SJCRH30 (cell line): ENCODE measurements at regions not wholly inside any gene's neighbourhood (a gene's known extent, or its start where the extent isn't known, plus 50 kb on each side); places are given as distances from the start of the nearest gene placed in this dataset.

Experiments used
- DNase-seq, 2 experiments: peaks; one replicate each; pipeline ENCODE4 v3.0.0-alpha.2; 2015 to 2020
- H3K27ac ChIP-seq: fragments of 250-450 bp; sonication (Bioruptor Pico); 2 replicates; pipeline ENCODE4 v1.5.1; 2020; ENCODE audit warnings: mild to moderate bottlenecking, moderate library complexity
- H3K27me3 ChIP-seq: fragments of 250-450 bp; sonication (Bioruptor Pico); 2 replicates; pipeline ENCODE4 v1.5.1; 2020; ENCODE audit warnings: mild to moderate bottlenecking, moderate library complexity
- H3K36me3 ChIP-seq: fragments of 250-450 bp; sonication (Bioruptor Pico); 2 replicates; pipeline ENCODE4 v1.5.1; 2020; ENCODE audit warnings: mild to moderate bottlenecking, moderate library complexity
- H3K4me1 ChIP-seq: fragments of 250-450 bp; sonication (Bioruptor Pico); 2 replicates; pipeline ENCODE4 v1.5.1; 2020; ENCODE audit warnings: mild to moderate bottlenecking, moderate library complexity
- H3K4me3 ChIP-seq: fragments of 250-450 bp; sonication (Bioruptor Pico); 2 replicates; pipeline ENCODE4 v1.5.1; 2020; ENCODE audit warnings: mild to moderate bottlenecking, moderate library complexity
- H3K9me3 ChIP-seq: fragments of 250-450 bp; sonication (Bioruptor Pico); replicated peaks from 2 replicates; pipeline ENCODE4 v1.5.1; 2020; ENCODE audit warnings: mild to moderate bottlenecking, moderate library complexity

DNA sequence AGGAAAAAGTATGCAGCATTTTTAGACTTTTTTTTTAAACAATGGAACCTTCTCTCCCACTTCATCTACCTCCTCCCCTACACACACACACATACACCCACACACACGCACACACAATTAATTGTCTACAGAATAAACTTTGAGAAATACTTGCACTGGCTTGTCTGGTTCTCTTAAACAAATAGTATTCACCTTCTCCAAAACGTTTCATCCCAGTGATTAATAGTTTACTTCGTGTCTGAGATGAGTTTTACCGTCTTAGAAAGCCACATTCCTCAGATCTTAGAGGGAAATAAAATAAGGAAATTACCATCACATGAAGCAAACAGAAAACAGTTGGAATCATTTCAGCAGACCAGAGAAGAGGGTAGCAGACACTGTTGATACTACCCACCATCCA lies 570.6 kb upstream of the CLINT1 start:
- no peaks in the 10 kb centered on the region for H3K27me3 ChIP-seq
- no peak overlapping the region for H3K4me3 ChIP-seq
- peaks cover 4% of the 10 kb centered on the region; the same call in 1 of the 2 replicates for H3K4me1 ChIP-seq
- no peaks in the 10 kb centered on the region; the same call in 1 of the 2 replicates for H3K9me3 ChIP-seq
- no peak for DNase-seq
- no peaks in the 10 kb centered on the region for H3K36me3 ChIP-seq
- no peak overlapping the region for H3K27ac ChIP-seq

- Histone ChIP-seq H3K27me3 (no peaks in the 10 kb centered on the region), H3K4me1 (no peaks in the 10 kb centered on the region), H3K27ac (no peak overlapping the region), H3K36me3 (no peaks in the 10 kb centered on the region), H3K9me3 (no peaks in the 10 kb centered on the region; the same call in 1 of the 2 replicates), H3K4me3 (no peak overlapping the region)
- DNase-seq, result no peak
These were observed 564.8 kb upstream of the CLINT1 start for GRCh38 chr5:158423623-158424200.

GRCh38 chr5:158422653-158423515 lies 563.9 kb upstream of the CLINT1 start:
- Histone ChIP-seq H3K9me3 (no peaks in the 10 kb centered on the region; the same call in 1 of the 2 replicates), H3K27me3 (no peaks in the 10 kb centered on the region), H3K36me3 (no peaks in the 10 kb centered on the region), H3K4me3 (no peak overlapping the region), H3K27ac (no peak overlapping the region), H3K4me1 (no peaks in the 10 kb centered on the region)
- no peak for DNase-seq

DNA sequence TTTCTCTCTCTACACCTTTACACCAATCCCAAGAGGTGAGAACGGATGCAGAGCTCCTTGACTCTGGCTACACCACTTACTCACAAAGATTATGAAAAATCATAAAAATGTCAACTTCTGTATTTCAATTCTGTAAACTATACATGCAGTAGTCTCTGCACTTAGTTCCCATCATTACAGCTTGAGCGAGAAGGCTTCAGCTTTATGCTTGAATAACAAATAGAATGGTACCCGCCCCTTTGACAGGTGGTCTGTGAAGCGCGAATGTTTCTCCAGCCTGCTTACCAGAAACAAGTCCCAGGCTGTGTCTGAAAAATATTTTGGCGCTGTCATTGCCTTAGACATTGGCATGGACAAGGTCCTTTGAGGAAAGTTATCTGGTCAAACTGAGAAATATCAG lies 562.4 kb upstream of the CLINT1 start:
- H3K4me1 ChIP-seq, result no peaks in the 10 kb centered on the region
- no peak overlapping the region for H3K27ac ChIP-seq
- H3K4me3 ChIP-seq, result no peak overlapping the region
- no peak for DNase-seq
- H3K36me3 ChIP-seq, result no peaks in the 10 kb centered on the region
- H3K27me3 ChIP-seq, result no peaks in the 10 kb centered on the region
- H3K9me3 ChIP-seq, result no peaks in the 10 kb centered on the region; the same call in 1 of the 2 replicates

DNA sequence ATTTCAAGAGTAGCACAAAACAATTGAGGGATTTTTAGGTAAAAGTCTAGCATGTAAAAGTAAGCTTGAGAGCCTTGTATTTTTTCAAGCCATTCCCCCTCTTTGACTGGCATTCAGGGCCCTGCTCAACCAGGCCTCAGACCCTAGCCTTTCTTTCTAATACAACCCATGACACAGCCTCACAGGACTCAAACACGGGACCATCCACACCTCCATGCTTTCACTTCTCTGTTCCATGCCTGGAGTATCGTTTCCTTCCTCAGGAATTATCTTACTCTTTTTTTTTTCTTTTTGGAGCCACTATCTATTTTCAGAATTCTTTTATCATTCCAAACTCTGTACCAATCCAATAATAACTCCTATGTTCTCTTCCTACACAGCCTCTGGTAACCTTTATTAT lies 560.2 kb upstream of the CLINT1 start:
- H3K36me3 ChIP-seq, result no peaks in the 10 kb centered on the region
- no peaks in the 10 kb centered on the region for H3K27me3 ChIP-seq
- no peak overlapping the region for H3K4me3 ChIP-seq
- peaks cover 10% of the 10 kb centered on the region for H3K4me1 ChIP-seq
- H3K27ac ChIP-seq, result no peak overlapping the region
- H3K9me3 ChIP-seq, result no peaks in the 10 kb centered on the region
- no peak for DNase-seq

DNA sequence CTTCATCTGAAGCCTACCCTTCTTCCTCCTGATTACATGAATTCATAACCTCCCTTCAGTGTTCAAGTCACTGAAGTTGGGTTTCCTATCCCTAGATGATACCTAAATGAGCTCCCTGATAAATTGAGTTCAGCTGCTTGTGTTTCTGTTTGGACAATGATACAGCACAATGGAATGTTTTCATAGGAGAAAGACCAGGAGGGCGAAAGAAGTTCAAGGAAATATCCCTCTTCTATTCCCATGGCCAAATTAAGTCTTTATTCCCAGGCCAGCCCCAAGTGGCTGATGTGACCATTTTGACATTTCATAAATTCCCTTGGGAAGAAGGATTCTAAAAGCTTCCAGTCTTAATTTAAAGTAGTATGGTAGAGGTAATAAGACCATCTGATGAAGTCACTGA lies 555.8 kb upstream of the CLINT1 start:
- no peaks in the 10 kb centered on the region for H3K9me3 ChIP-seq
- no peaks in the 10 kb centered on the region for H3K27me3 ChIP-seq
- DNase-seq, result peak; percentile 43 to 71
- peaks cover 13% of the 10 kb centered on the region for H3K4me1 ChIP-seq
- H3K27ac ChIP-seq, result no peak overlapping the region
- H3K36me3 ChIP-seq, result no peaks in the 10 kb centered on the region
- H3K4me3 ChIP-seq, result no peak overlapping the region

- no peaks in the 10 kb centered on the region for H3K9me3 ChIP-seq
- H3K4me3 ChIP-seq, result no peak overlapping the region
- H3K27me3 ChIP-seq, result no peaks in the 10 kb centered on the region
- no peak overlapping the region for H3K27ac ChIP-seq
- no peaks in the 10 kb centered on the region for H3K36me3 ChIP-seq
- DNase-seq, result peak in 1 of 2 experiments; percentile 5
- H3K4me1 ChIP-seq, result peaks cover 13% of the 10 kb centered on the region
These were observed 555.4 kb upstream of the CLINT1 start for GRCh38 chr5:158414333-158414762.

DNA sequence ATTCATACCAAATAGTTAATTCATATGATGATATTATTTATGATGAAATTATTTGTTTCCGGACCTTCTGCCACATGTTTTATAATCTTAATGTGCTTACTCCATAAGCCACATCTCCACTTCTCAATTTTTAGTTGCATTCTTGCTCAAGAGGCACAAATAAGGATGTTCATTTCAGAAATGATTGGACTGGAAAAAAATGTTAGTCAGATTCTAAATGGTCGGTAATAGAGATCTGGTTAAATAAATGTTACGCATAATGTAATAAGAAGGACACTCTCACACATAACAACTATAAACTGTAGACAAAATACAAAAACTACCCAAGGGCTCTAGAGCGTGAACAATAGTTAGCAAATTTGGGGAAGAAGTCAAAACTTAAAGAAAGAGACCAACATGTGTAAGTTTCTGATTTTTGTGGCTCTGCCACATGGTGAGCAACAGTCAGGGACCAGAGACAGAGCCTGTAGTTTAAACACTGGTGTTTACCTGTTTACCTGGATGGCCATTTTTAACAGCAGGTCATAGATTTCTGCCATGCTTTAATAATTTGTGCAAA lies 554.3 kb upstream of the CLINT1 start:
- Histone ChIP-seq H3K27ac (no peak overlapping the region), H3K36me3 (no peaks in the 10 kb centered on the region), H3K4me3 (no peak overlapping the region), H3K4me1 (peaks cover 13% of the 10 kb centered on the region), H3K27me3 (no peaks in the 10 kb centered on the region), H3K9me3 (no peaks in the 10 kb centered on the region)
- no peak for DNase-seq

DNA sequence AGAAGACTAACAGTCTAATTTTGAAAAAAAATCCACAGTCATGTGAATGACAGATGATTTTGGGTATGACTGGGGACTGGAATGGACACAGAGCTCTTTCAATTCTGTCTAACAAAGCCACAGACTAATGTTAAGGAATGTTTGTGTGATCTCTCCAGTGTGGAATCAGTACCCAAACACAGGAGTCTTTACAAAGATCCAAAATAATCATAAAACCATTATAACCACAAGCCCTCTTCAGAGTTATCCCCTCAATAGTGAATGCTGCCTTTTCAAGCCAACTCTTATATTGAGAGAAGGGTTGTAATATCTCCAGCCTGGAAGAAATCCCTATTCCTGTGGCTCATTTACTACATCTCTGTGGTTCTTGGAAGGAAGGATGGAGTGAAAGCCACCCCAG lies 552.0 kb upstream of the CLINT1 start:
- Histone ChIP-seq H3K9me3 (no peaks in the 10 kb centered on the region), H3K4me1 (peaks cover 13% of the 10 kb centered on the region), H3K27me3 (no peaks in the 10 kb centered on the region), H3K27ac (no peak overlapping the region), H3K4me3 (no peak overlapping the region), H3K36me3 (no peaks in the 10 kb centered on the region)
- peak in 1 of 2 experiments; percentile 20 for DNase-seq

DNA sequence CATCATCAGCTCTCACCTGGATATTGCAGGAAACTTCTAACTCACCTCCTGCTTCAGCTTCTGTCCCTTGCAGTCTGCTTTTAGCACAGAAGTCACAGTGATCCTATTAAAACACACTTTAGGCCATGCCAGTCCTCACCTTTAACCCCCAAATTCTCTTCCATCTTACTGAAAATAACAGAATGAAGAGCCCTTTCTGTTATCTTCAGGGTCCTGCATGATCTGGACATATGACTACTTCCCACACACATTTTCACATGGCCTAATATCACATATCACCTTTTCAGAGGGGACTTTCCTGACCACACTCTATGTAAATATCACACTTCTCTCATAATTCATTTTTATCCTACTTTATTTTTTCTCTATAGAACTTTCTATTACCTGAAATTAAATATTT lies 550.6 kb upstream of the CLINT1 start:
- no peaks in the 10 kb centered on the region for H3K27me3 ChIP-seq
- H3K4me1 ChIP-seq, result peaks cover 5% of the 10 kb centered on the region
- no peaks in the 10 kb centered on the region for H3K9me3 ChIP-seq
- H3K4me3 ChIP-seq, result no peak overlapping the region
- no peaks in the 10 kb centered on the region for H3K36me3 ChIP-seq
- H3K27ac ChIP-seq, result no peak overlapping the region
- DNase-seq, result no peak

DNA sequence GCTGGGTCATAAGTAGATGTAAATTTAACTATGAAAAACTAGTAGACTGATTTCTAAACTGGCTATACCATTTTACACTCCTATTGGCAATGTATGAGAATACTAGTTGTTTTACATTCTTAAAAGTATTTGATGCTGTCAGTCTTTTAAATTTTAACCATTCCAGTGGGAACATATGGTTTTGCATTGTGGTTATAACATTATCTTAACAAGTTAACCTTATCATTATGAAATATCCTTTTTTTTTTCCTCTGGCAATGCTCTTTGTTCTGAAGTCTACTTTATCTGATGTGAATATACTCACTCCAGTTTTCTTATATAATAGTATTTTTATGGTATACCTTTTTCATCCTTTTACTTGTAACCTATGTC lies 548.9 kb upstream of the CLINT1 start:
- Histone ChIP-seq H3K9me3 (no peaks in the 10 kb centered on the region), H3K27me3 (no peaks in the 10 kb centered on the region), H3K4me1 (peaks cover 3% of the 10 kb centered on the region; the same call in 1 of the 2 replicates), H3K36me3 (no peaks in the 10 kb centered on the region), H3K27ac (no peak overlapping the region), H3K4me3 (no peak overlapping the region)
- no peak for DNase-seq

DNA sequence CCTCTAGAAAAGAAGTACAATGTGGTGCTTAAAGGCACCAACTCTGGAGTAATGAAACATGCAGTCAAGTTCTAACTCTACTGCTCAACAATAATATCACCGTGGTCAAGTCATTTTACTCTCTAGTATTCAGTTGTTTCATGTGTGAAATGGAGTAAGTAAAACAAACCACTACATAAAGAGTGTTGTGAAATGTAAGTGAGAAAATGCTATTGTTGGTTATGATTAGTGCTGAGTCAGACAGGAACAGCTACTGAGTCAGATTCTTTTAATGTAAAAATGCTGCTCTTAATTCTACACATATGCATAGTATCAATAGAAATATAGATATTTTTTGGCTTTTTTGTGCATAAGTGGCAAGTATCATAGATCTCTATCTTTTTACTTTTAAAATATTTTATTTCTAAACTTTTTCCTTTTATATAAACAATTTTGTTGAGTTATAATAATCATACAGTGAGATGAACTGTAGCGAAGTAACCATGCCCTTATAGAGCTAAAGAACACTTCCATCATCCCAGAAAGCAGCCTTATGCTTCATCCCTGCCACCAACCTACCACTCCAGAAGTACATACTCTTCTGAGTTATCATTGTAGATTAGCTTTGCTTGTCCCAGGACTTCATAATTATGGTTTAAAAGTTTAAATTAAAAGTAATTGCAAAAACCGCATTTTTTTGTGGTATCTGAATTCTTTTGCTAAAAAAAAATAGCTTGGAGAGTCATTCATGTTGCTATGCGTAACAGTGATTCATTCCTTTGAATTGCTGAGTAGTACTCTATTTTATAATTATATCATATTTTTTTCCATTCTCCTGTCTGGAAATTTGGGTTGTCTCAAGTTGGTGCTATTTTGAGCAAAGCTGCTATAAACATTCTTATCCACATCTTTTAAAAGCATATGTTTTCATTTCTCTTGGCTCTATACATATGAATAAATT lies 548.2 kb upstream of the CLINT1 start:
- H3K27me3 ChIP-seq, result no peaks in the 10 kb centered on the region
- H3K9me3 ChIP-seq, result no peaks in the 10 kb centered on the region
- DNase-seq, result no peak
- no peak overlapping the region for H3K27ac ChIP-seq
- H3K36me3 ChIP-seq, result no peaks in the 10 kb centered on the region
- no peak overlapping the region for H3K4me3 ChIP-seq
- peaks cover 3% of the 10 kb centered on the region; the same call in 1 of the 2 replicates for H3K4me1 ChIP-seq

DNA sequence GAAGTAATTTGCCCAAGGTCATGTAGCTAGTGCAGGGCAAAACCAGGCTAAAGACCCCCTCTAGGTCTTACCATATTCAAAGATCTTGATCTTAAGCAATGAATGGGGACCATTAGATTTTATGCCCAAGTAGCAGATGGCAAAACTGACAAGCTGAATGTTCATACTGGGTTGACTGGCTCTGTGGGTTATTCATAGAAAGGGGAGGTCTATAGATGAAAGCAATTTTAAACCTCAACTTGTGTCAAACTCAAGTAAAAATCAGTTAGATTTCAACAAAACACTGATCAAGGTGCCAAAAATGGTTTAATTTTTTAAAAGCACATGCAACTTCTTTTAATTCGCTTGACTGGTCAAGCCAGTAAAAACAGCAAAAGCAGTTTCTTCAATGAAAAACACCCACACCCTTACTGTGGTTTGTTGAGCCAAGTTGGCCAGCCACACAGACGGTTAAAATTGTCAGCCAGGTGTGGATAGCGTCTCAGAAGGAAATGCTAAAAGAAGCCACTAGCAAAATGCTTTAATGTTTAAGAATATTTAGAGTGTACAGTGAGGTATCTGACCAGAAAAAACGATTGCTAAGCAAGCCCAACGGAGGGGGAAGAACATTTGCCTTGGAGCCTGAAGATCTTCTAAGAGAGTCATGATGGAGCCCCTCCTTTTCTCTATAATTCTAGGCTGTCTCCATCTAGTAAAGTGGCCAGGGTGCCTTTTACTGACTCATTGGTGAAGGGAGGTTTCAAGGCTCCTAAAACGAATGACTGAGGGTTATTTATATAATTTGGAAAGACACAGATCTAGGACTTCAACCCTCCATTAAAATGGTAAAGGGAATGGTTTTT lies 539.6 kb upstream of the CLINT1 start:
- Histone ChIP-seq H3K36me3 (no peaks in the 10 kb centered on the region), H3K9me3 (no peaks in the 10 kb centered on the region), H3K4me3 (no peak overlapping the region), H3K4me1 (no peaks in the 10 kb centered on the region), H3K27ac (no peak overlapping the region), H3K27me3 (no peaks in the 10 kb centered on the region)
- DNase-seq, result no peak

GRCh38 chr5:158397278-158397677 lies 538.3 kb upstream of the CLINT1 start:
- Histone ChIP-seq H3K4me3 (no peak overlapping the region), H3K27ac (no peak overlapping the region), H3K36me3 (no peaks in the 10 kb centered on the region)

More at GRCh38 chr5:158397278-158397677, 538.3 kb upstream of the CLINT1 start:
- Histone ChIP-seq H3K27me3 (no peaks in the 10 kb centered on the region), H3K9me3 (no peaks in the 10 kb centered on the region), H3K4me1 (no peaks in the 10 kb centered on the region)
- no peak for DNase-seq
